ENCODE measurements at regions not wholly inside any gene's neighbourhood (a gene's known extent, or its start where the extent isn't known, plus 50 kb on each side); places are given as distances from the start of the nearest gene placed in this dataset.

DNA sequence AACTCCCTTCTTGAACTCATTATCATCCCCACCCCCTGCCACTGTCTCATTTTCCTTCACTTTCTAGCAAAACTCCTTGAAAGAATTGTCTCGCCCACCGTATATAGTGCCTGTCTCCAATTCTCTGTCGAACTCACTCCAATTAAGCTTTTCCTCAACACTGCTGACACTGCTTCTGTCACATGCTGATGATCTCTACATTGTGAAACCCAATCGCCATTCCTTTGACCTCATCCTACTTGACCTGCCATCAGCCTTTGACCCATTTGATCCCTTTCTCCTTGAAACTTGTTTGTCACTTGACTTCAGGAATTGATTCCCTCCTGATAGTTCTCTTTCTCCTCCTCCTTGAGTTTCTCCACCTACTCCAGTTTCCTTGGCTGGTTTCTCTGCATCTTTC lies 54.8 kb downstream of the CCDC71L start:
- no peak for DNase-seq

DNA sequence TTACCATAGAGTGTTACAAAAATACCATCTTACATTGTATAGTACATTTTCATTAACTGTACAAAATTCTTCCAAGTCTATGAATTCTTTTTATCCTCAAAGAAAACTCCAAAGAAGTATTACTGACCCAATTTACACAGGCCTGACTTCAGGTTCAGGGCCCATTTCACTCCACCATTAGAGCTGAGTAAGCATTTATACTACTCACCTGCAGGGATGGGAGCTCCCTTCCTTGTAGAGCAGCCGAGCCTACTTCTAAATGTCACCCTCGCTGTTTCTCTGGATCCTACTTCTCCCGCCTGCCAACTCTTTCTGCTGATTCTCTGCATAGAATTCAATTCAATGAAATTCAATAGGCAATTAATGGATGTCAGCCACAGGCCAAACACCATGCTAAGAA lies 56.0 kb downstream of the CCDC71L start:
- no peak for DNase-seq

DNA sequence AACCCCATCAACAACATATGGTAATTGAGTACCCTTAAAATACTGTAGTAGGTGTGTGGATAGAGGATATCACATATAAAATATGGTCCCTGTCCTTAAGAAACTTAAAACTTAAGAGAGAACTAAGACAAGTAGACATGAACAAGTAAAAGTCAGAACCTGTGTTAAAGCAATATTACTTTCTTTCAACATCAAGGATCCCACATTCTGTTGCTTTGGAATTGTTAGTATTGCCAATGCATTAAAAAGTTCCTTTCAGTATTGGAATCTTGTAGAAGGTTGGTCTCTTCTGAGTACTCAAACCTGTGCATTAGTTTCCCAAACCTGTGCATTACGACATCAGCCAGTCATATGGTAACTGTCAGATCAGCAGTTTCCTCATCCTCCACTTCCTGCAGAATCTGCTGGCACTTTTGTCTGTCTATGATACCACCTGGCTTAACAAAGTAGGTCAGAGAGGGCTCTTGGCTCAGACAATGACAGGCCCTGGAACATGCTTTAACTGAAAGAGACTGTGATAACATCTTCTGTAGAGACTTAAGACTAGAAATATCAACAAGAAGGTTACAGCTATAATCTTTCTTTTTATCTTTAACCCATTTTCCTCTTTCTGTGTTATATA lies 56.5 kb downstream of the CCDC71L start:
- DNase-seq, result no peak

DNA sequence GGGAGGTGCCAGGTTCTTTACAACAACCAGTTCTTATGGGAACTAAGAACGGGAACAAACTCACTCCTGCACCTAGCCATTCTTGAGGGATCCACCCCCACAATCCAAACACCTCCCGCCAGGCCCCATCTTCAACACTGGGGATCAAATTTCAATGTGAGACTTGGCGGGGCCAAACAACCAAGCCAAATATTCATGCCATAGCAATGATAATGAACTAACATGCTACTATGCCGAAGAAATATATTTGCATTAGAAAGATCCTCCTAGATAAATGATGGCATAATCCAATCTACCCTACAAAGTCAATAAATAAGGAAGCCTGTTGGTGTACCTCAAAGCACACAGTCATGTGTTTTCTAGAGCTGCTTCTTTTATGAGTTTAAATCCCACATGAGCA lies 57.6 kb downstream of the CCDC71L start:
- no peak for DNase-seq

DNA sequence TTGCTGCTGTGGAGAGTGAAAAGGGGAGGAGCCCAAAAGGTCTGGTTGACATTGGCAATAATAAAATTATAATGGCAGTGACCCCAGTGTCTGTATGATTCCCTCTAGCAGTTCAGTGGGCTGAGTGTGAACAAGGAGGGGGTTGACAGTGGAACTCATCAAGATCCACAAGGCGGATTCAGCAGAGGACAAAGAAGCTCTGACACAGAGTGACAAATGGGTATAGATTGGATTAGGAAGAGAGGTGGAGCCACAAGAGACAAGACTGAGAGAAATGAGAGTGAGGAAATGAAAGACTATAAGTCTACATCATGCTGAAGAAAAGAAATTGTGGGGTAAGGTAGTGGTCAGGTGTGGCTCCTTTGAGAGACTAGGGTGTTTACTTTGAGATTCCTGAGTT lies 58.9 kb downstream of the CCDC71L start:
- no peak for DNase-seq

DNA sequence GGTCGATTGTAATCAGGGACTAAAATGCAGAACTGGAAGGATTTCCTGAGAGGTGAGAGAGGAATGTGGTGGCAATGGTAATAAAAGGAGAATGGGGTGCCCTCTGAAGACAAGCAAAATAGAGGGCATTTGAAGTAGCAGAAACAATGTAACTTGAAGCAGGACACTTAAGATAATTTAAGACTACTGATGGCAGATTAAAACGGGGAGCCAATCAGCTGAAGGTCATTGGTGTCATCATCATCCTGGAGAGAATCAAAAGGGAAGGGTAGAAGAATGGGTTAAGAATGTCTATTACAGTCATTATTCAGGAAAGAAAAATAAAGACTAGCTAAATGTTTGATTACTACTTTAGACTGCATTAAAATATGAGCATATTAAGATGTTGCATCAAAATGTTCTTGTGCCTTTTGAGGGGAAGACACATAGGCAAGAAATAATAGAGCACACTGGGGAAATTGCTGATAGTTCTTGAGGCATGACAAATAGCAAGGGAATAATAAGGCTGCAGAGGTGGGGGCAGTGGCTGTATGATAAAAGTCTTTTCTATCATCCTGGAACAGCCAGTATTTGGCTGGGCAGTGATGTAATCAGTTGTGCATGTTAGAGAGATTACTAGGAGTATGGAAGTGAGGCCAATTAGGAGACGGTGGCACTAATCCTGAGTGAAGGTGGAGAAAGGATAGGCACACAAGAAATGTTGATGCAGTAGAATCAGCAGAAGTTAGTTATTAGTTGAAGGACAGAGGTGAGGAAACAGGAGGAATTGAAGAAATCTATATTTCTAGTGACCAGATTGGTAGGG lies 60.2 kb downstream of the CCDC71L start:
- no peak for DNase-seq

DNA sequence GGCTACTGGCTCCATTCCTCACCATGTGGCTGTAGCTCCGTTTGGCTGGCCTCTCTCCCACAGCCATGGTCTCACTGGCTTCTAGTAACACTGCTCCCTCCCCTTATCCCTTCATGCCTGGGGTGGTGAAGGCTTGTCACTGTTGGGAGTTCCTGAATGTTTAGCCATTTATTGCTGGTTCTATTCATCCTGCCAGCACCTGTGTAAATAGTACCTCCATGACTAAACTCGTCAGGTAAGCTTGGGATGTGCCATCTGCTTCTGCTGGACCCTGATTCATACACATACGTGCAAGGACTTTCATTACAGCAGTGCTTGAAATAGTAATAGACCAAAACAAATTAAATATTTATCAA lies 61.6 kb downstream of the CCDC71L start:
- DNase-seq, result no peak

DNA sequence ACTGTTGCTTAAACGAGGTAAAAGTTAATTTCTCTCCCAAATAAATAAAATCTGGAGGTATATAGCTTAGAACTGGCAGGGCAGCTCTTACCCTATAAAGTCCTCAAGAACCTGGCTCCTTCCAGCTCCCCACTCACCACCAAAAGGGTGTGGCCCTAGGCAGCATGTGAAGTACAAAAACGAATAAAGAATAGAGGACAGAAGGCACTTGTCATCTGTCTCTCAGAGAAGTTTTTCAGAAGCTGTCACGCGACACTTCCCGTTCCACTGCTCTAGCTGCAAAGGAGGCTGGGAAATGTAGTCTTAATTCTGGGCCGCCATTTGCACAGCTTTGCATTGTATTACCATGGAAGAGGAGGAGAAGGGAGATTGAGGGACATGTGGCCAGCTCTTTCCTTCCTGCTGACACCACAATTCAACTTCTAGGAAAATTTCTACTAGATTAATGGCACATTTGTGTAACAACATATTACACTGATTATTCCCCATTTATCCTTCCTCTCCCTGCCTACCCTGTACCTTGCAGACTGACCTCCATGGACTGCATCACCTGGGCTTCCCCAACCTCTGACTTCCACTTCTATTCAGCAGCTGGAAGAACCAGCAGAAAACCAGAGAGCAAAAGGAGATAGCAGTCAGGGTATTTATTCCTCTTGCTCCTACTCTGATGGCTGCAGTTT lies 62.2 kb downstream of the CCDC71L start:
- no peak for DNase-seq

DNA sequence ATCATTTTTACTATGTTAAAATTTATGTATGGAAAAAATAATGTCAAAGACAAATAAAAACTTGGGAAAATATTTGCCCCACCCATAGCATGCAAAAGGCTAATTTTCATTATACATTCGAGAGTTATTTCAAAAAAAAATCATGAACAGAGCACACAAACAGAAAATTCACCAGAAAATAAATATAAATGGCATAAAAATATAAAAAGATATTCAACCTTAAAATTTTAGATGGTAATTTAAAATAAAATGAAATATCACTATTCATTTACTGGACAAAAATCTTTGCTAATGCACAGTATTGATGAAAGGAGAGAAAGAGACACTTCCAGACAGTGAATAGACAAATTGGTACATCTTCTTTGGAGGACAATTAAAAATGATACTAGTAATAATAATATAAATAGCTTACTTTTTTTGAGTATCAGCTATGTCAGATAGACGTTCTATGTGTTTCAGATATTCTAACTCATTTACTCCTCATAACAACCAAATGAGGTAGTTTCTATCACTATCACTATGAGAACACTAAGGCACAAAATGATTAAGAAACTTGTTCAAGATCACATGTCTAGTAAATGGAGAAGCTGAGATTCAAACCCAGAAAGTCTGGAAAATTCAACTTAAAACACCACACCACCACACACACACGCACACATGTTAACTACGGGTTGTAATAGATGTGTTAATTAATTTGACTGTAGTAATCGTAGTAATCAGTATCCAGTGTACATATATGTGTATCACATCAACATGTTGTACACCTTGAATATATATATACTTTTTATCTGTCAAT lies 63.0 kb downstream of the CCDC71L start:
- DNase-seq, result no peak

DNA sequence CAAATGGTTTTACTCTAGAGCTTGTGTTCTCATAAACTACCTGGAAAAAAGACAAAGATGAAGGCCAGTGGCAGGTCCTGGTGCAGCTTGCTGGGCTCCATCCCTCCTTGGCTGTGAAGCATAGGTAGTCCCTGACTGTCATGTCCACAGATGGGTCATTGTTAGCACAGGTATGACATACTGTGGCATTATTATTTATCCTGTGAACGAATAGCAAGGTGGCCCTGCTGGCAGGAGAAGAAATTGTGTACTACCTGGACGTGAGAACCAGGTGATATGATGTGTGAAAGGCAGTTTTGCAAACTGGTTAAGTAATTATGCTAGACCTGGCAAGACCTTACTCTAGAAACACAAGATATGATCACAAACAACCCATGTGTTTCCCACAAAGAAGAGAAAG lies 63.9 kb downstream of the CCDC71L start:
- DNase-seq, result no peak

DNA sequence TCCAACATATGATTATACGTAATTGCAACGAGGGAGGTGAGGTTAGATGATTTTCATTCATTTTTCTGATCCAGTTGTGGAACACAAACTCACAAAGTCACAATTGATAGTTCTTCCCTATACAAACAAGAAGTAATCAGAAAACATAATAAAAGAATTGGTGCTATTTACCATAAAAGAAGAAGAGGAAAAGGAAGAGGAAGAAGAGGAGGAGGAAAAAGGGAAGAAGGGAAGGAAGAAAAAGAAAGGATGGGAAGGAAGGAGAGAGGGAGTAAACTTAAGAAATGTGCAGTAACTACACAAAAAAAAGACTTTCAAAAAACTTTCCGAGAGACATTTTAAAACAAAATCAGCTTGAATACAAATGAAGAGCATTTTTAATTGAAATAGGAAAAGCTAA lies 65.0 kb downstream of the CCDC71L start:
- no peak for DNase-seq

DNA sequence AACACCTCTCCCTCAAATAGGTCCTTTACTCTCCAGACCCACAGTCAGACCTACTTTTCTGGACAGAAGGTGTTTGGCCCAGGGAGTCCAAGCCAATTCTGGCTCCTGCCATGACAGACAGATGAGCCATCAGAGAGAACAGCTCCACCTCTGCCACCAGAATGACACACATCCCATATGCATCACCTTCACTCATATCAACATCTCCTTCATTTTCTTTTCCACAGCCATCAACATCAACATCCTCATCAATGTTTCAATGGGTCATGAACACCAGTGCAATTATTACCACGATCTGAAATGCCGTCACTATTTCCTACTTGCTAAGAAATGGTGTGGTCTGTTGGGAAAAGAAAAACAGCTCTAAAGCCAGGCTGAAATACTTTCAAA lies 67.9 kb downstream of the CCDC71L start:
- no peak for DNase-seq

DNA sequence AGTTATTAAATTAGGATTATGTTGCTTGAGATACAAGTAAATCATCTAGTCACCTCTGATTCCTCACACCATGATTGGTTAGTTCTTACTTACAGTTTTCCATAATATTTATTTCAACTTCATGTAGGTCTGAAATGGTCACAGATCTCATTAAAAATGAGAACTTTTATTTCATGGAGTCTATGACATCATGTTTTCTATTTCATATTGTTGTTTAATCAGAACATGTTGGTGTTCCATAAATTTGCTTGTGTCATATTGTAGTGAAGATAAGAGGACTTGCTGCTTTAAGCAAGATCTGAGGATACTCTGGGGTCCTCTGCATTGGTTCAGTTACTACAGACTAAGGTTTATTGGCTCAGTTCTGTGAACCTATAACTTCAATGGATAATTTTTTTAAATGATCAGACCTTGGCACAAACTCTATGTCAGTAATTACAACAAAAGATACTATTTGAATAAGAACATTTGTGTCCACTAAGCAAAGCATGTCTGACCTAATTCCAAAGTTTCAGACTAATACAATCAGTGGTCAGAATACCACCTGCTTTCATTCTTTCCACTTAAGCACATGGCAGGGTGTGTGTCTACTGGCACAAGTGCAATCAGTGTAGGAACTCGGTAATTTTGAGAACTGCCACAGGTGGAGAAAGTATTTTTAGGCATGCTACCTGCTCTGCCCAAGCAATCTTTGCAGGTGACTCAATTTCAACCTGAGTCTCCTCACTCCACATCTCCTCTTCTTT lies 68.5 kb downstream of the CCDC71L start:
- no peak for DNase-seq

DNA sequence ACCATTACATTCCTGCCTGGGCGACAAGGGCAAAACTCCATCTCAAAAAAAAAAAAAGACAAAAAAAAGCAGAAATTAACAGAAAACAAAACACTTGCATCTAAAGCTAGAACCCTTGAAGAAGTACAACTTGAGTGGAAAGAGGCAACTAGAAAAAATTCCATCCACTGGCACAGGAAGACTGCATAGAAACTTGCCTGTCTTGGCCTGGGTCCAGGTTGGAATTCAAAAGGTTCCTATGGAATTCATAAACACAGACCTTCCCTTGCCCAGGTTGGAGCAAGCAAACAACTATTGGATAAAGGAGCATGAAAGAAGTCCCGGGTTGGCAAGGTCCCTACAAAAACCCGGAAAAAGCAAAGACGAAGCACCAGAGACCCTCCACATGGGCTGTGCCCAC lies 69.8 kb downstream of the CCDC71L start:
- DNase-seq, result no peak

DNA sequence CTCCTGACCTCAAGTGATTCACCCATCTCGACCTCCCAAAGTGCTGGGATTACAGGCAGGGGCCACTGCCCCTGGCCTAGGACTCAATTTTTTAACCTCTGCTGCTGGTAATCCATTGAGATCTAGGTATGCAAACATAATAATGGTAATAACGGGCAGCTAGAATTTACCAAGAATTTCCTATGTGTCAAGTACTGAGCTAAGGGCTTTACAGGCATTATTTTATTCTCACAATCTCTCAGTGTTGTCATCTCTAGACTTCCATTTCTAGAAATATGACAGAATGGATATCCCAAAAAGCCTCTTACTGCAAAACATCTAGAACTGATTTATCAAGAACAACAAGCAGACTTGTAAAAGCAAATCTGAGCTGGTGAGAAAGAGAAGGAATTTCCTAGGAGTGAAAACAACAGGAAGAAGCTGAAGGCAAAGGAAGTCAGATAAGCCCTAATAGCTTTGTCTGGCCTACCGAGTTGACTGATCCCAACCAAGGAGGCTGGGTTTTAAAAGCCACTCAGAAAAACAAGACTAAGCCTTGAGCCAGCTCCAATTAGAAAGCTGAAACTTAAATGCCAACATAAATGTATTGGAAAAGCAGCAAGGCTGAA lies 70.6 kb downstream of the CCDC71L start:
- DNase-seq, result no peak

DNA sequence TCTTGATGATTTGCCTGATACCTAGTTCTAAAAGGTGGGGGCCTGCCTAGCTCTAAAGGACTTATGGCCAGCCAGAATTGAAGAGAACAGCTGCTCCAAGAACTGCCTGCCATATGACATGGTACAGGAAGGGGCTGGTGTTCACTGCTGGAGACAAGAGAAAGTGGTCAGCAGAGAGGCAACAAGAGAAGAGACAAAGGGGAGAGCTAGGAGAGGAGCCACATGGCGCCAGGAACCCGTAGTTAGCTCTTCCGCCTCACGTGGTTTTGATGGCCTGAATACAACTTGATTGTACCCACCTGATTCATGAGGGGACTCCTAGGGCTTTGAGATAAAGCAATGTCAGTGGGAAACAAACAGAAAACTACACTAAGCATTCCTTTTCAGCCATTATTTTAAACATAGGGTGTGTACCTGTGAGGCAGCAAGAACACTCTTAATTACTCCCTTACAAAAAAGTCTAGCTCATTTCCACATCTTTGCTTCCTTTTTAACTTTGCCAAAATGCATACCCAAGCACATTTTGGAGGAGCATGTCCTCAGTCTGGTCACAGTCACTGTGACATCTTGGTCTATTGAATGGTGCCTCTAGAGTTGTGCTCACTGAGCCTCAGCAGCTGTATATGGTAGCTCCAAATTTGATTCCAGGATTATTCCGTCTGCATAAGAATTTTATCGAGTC lies 71.6 kb downstream of the CCDC71L start:
- no peak for DNase-seq

DNA sequence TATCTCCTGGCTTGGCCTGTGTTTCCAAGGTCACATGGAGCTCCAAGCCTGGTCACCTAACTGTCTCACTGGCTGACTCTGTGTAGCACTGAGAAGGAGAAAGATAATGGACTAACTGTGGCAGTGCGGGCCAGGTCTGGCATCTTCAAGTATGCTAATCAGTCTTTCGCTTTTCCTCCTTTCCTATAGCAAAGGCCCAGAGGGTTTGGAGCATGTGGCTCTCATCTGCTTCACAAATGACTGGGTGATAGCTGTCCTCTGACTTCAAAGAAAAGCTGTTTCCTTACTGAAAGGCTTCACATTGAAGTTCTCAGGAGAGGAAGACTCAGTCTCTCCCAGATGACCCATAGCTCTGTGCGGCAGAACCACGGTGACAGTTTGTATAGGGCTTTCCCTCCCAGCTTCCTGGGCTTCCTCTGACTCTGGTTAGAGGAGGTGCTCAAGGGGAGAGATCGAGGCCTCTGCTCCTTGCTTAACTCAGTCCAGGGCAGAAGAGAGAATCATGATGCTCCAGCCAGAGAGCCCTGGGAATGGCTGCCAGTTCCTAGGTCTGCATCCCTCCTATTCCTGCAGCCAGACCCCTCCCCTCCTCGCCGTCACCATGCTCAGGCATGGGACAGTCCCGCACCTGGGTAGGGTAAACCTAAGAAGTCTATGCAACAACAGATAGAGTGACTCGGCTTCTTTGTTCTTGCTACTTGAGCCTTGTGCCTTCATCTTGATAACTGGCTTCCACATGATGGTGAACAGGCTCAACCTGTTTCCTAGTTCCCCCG lies 72.3 kb downstream of the CCDC71L start:
- no peak for DNase-seq

DNA sequence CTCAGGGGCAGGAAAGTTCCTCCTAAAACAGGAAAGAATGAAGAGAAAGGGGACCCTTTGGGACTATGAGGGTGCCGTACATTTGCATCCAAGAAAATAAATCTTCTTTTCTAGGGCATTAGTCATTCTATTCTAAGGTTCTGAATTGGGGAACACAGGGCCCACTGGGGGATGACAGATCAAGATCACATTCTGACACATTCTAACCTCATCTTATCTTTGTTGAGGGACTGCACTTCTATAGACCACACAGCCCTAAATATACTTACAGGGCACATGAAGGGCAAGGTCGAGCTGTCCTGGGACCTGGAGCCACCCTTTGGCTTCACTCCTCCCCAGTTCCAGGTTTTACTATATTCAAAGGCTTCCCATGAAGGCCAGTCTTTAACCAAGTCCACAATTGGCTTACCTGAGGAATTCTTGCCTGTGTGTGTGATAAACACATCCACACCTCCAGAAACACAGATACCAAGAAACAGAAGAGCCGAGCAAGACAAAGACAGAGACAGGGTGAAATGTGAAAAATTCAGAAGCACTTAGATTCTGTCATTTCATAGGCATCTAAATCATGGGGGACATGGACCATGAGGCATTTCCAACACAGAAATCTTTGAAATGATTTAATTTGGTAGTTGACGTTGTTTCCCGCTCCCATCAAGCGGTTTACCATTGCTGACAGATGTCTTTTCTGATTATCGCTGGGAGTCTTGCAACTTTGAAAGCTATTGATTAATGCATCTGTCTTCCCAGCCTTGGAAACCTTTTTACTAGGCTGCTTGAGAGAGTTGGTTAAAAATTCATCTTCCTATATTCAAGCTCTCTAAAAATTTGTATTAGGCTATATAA lies 75.8 kb downstream of the CCDC71L start:
- DNase-seq, result no peak

DNA sequence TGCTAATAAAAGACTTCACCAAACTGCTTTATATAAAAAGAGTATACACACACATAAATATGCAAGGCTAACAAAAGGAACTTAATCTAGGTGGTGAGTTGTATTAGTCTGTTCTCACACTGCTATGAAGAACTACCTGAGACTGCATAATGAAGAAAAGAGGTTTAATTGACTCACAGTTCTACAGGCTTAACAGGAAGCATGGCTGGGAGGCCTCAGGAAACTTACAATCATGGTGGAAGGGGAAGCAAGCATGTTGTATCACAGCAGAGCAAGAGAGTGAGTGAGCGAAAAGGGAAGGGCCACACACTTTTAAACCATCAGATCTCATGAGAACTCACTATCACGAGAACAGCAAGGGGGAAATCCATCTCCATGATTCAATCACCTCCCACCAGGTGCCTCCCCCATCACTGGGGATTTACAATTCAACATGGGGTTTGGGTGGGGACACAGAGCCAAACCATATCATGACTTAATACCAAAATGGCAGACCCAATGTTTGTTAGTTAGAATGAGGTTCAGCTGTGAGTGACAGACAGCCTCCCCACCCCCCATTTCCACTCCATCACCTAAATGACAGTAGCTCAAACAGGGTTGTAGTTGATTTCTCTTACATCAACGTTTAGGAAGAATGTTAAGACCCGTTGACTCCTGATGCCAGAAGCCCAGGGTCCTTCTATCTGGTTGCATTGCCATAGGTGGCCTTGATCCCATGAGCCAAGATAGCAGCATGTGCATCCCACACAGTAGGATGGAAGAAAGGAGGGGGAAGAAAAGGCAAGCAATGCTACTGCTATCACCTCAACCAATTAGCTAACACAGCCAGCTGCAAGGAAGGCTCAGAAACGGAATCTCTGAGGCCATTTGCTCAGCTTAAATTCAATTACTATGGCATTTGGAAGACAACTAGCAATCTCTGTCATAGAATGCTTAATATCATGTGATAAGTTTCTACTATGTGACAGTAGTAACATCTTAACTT lies 77.0 kb downstream of the CCDC71L start:
- no peak for DNase-seq

Measured in DMS79 (cell line).